ENCODE measurements at regions not wholly inside any gene's neighbourhood (a gene's known extent, or its start where the extent isn't known, plus 50 kb on each side); places are given as distances from the start of the nearest gene placed in this dataset.

DNA sequence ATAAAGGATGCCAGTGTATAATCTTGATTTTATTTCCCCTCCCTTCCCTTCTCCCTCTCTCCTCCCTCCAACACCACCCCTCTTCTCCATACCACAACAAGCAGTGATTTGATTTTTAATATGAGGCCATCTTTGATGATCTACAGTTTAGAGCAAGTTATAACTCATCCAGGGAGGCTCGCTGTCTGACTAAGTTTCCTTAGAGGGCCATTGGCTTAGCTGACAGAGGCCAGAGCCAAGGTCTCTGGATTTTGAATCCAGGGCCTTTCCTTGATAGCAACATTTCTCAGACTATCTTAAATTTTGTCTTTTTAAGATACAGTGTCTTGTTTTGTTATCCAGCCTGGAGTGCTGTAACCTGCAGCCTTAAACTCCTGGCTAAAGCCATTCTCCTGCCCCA lies 431.0 kb upstream of the USP24 start:
- TF ChIP-seq, protein P1, sequence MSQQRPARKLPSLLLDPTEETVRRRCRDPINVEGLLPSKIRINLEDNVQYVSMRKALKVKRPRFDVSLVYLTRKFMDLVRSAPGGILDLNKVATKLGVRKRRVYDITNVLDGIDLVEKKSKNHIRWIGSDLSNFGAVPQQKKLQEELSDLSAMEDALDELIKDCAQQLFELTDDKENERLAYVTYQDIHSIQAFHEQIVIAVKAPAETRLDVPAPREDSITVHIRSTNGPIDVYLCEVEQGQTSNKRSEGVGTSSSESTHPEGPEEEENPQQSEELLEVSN (IDR thresholded peaks at IDR 0.05; ENCODE audit: borderline replicate concordance, low read depth) = no peak
- no peak for TF ChIP-seq SMC3 (IDR thresholded peaks at IDR 0.05)
- no peak for TF ChIP-seq CBX8 (IDR thresholded peaks at IDR 0.05)
- TF ChIP-seq, protein P2, sequence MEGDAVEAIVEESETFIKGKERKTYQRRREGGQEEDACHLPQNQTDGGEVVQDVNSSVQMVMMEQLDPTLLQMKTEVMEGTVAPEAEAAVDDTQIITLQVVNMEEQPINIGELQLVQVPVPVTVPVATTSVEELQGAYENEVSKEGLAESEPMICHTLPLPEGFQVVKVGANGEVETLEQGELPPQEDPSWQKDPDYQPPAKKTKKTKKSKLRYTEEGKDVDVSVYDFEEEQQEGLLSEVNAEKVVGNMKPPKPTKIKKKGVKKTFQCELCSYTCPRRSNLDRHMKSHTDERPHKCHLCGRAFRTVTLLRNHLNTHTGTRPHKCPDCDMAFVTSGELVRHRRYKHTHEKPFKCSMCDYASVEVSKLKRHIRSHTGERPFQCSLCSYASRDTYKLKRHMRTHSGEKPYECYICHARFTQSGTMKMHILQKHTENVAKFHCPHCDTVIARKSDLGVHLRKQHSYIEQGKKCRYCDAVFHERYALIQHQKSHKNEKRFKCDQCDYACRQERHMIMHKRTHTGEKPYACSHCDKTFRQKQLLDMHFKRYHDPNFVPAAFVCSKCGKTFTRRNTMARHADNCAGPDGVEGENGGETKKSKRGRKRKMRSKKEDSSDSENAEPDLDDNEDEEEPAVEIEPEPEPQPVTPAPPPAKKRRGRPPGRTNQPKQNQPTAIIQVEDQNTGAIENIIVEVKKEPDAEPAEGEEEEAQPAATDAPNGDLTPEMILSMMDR (IDR thresholded peaks at IDR 0.05) = no peak
- TF ChIP-seq POLR2A (IDR thresholded peaks at IDR 0.05; ENCODE audit: low read length) = no peak
- no peak for TF ChIP-seq CHD2 (IDR thresholded peaks at IDR 0.05; ENCODE audit: low read length, partially characterized antibody)
